GM21786 (cell line): ENCODE measurements at regions not wholly inside any gene's neighbourhood (a gene's known extent, or its start where the extent isn't known, plus 50 kb on each side); places are given as distances from the start of the nearest gene placed in this dataset.

ENCODE experiments used
- ATAC-seq: cut with Tn5 transposase; IDR thresholded peaks from one replicate; pipeline ENCODE4 v1.9.1; 2021; ENCODE audit not compliant: unreplicated experiment

- no peak for ATAC-seq
Measured at GRCh38 chr18:56186319-56186718, 452.1 kb downstream of the TXNL1 start.

GRCh38 chr18:56185126-56185525 lies 453.3 kb downstream of the TXNL1 start:
- ATAC-seq, result no peak

- ATAC-seq, result no peak
Measured at GRCh38 chr18:56176751-56177150, 461.6 kb downstream of the TXNL1 start.

- no peak for ATAC-seq
Measured at GRCh38 chr18:56175330-56176001, 462.9 kb downstream of the TXNL1 start.

- no peak for ATAC-seq
Measured at GRCh38 chr18:56173542-56174220, 464.7 kb downstream of the TXNL1 start.

- no peak for ATAC-seq
Measured at GRCh38 chr18:56172527-56172926, 465.9 kb downstream of the TXNL1 start.

- no peak for ATAC-seq
Measured at GRCh38 chr18:56171848-56172247, 466.5 kb downstream of the TXNL1 start.

- no peak for ATAC-seq
Measured at GRCh38 chr18:56168049-56168781, 470.2 kb downstream of the TXNL1 start.

GRCh38 chr18:56167366-56167765 lies 471.0 kb downstream of the TXNL1 start:
- no peak for ATAC-seq

GRCh38 chr18:56166914-56167313 lies 471.5 kb downstream of the TXNL1 start:
- no peak for ATAC-seq

GRCh38 chr18:56165601-56166355 lies 472.6 kb downstream of the TXNL1 start:
- no peak for ATAC-seq

- ATAC-seq, result no peak
Measured at GRCh38 chr18:56162311-56163265, 475.8 kb downstream of the TXNL1 start.

- no peak for ATAC-seq
Measured at GRCh38 chr18:56161566-56162260, 476.7 kb downstream of the TXNL1 start.

GRCh38 chr18:56158676-56159075 lies 479.7 kb downstream of the TXNL1 start:
- no peak for ATAC-seq

- ATAC-seq, result no peak
Measured at GRCh38 chr18:56157541-56157940, 480.9 kb downstream of the TXNL1 start.

- ATAC-seq, result no peak
Measured at GRCh38 chr18:56152551-56153310, 485.7 kb downstream of the TXNL1 start.

- no peak for ATAC-seq
Measured at GRCh38 chr18:56148373-56148772, 490.0 kb downstream of the TXNL1 start.

GRCh38 chr18:56146565-56146964 lies 491.8 kb downstream of the TXNL1 start:
- ATAC-seq, result no peak

- no peak for ATAC-seq
Measured at GRCh38 chr18:56142001-56142400, 496.4 kb downstream of the TXNL1 start.
